ENCODE measurements at regions not wholly inside any gene's neighbourhood (a gene's known extent, or its start where the extent isn't known, plus 50 kb on each side); places are given as distances from the start of the nearest gene placed in this dataset.

- H3K4me1 ChIP-seq (ENCODE audit: control insufficient read depth, insufficient read depth, low read length) = no peaks in the 10 kb centered on the region
- no peak overlapping the region for H3K27ac ChIP-seq (ENCODE audit: control insufficient read depth, insufficient read depth)
- ChIA-PET RAD21 (ENCODE audit: unreplicated experiment) (no interaction called here), POLR2A (no interaction called here), SMC1A (ENCODE audit: uncharacterized antibody, unreplicated experiment) (interaction anchor here (0.6 kb wide), 1 partner anchor 178 kb away, joined by 3 read pairs; no protein-coding TSS in a partner anchor), CTCF (interaction anchor here (1.1 to 1.8 kb wide), 2 partner anchors 9 to 14 kb away, joined by 3 to 4 read pairs; no protein-coding TSS in a partner anchor)
- no peaks in the 10 kb centered on the region for H3K36me3 ChIP-seq (ENCODE audit: control insufficient read depth in 2 of 2, insufficient read depth in 2 of 2, low read length in 1 of 2)
- in situ Hi-C loops (cut with MboI) = no loop called here
- intact Hi-C loops (cut with micrococcal nuclease; ENCODE audit: unreplicated experiment) = no loop called here
- H3K4me2 ChIP-seq (ENCODE audit: control insufficient read depth, insufficient read depth) = no peak overlapping the region
- BruUV-seq (replicated peaks) = no TSS peak
- H3K4me3 ChIP-seq = no peak overlapping the region
- H3K9ac ChIP-seq (ENCODE audit: control insufficient read depth, insufficient read depth, low read length) = no peak overlapping the region
- no peaks in the 10 kb centered on the region for H3K9me3 ChIP-seq (replicated peaks; ENCODE audit: control insufficient read depth, insufficient read depth, low read length)
- no peaks in the 10 kb centered on the region for H3K27me3 ChIP-seq (replicated peaks in 1 of 2; ENCODE audit: control insufficient read depth in 2 of 2, insufficient read depth in 2 of 2, low read length in 1 of 2)
- no peak for ATAC-seq
- DNase-seq (ENCODE audit: low read depth, low spot score) = no peak
- TF ChIP-seq EZH2 (IDR thresholded peaks at IDR 0.05; ENCODE audit: borderline replicate concordance, control insufficient read depth, low read depth, low read length) (no peak), EED (IDR thresholded peaks at IDR 0.05; ENCODE audit: low read depth) (no peak)
- H4K20me1 ChIP-seq (ENCODE audit: control insufficient read depth, insufficient read depth) = no peaks in the 10 kb centered on the region
- WGBS (ENCODE audit: insufficient coverage, insufficient replicate concordance, low lambda C conversion rate, missing lambda C conversion rate) = 10% methylated on average over 5 of the region's 5 CpGs
- no peak for FAIRE-seq
- no peaks in the 10 kb centered on the region for H3K79me2 ChIP-seq (ENCODE audit: control insufficient read depth, insufficient read depth, low read length)
- H2AFZ ChIP-seq (ENCODE audit: control insufficient read depth, low read depth, low read length) = no peak overlapping the region
These were observed 256.7 kb downstream of the C12orf75 start for GRCh38 chr12:105587237-105587636.

- Histone ChIP-seq H3K4me2 (ENCODE audit: control insufficient read depth, insufficient read depth) (no peak overlapping the region), H3K4me1 (ENCODE audit: control insufficient read depth, insufficient read depth, low read length) (no peaks in the 10 kb centered on the region), H3K9ac (ENCODE audit: control insufficient read depth, insufficient read depth, low read length) (no peak overlapping the region), H3K4me3 (no peak overlapping the region), H2AFZ (ENCODE audit: control insufficient read depth, low read depth, low read length) (no peak overlapping the region), H3K27me3 (replicated peaks in 1 of 2; ENCODE audit: control insufficient read depth in 2 of 2, insufficient read depth in 2 of 2, low read length in 1 of 2) (no peaks in the 10 kb centered on the region), H3K9me3 (replicated peaks; ENCODE audit: control insufficient read depth, insufficient read depth, low read length) (no peaks in the 10 kb centered on the region; the same call in 2 of the 3 replicates), H4K20me1 (ENCODE audit: control insufficient read depth, insufficient read depth) (no peaks in the 10 kb centered on the region), H3K27ac (ENCODE audit: control insufficient read depth, insufficient read depth) (no peak overlapping the region), H3K36me3 (ENCODE audit: control insufficient read depth in 2 of 2, insufficient read depth in 2 of 2, low read length in 1 of 2) (no peaks in the 10 kb centered on the region), H3K79me2 (ENCODE audit: control insufficient read depth, insufficient read depth, low read length) (no peaks in the 10 kb centered on the region)
- ChIA-PET SMC1A (ENCODE audit: uncharacterized antibody, unreplicated experiment) (no interaction called here), RAD21 (ENCODE audit: unreplicated experiment) (no interaction called here), CTCF (interaction anchor here (1.8 kb wide), 1 partner anchor 13 kb away, joined by 4 read pairs; no protein-coding TSS in a partner anchor), POLR2A (no interaction called here)
- TF ChIP-seq FOS (IDR thresholded peaks at IDR 0.05; ENCODE audit: borderline replicate concordance, extremely low read depth, insufficient read length) = no peak
- no peak for TF ChIP-seq TARDBP (IDR thresholded peaks at IDR 0.05; ENCODE audit: borderline replicate concordance)
- no peak for TF ChIP-seq CREM (IDR thresholded peaks at IDR 0.05; ENCODE audit: low read depth)
- TF ChIP-seq TCF3 (IDR thresholded peaks at IDR 0.05; ENCODE audit: borderline replicate concordance, insufficient read depth, low read depth, low read length) = no peak
- no peak for TF ChIP-seq NR2C1 (IDR thresholded peaks at IDR 0.05)
- no peak for TF ChIP-seq DPF2 (IDR thresholded peaks at IDR 0.05)
- no peak for TF ChIP-seq POU2F2 (IDR thresholded peaks at IDR 0.05; ENCODE audit: borderline replicate concordance, low read depth, low read length)
- TF ChIP-seq ELK1 (IDR thresholded peaks at IDR 0.05; ENCODE audit: low read depth, low read length) = no peak
- TF ChIP-seq SMAD1 (IDR thresholded peaks at IDR 0.05; ENCODE audit: low read depth, partially characterized antibody) = no peak
- no peak for TF ChIP-seq IRF3 (IDR thresholded peaks at IDR 0.05)
- no peak for TF ChIP-seq IKZF2 (IDR thresholded peaks at IDR 0.05)
- TF ChIP-seq RB1 (IDR thresholded peaks at IDR 0.05; ENCODE audit: borderline replicate concordance) = no peak
- TF ChIP-seq ZNF622 (IDR thresholded peaks at IDR 0.05) = no peak
- no peak for TF ChIP-seq BMI1 (IDR thresholded peaks at IDR 0.05; ENCODE audit: borderline replicate concordance)
- TF ChIP-seq MYC (IDR thresholded peaks at IDR 0.05; ENCODE audit: insufficient read depth, insufficient read length, insufficient replicate concordance, low read length, severe bottlenecking) = no peak
- no peak for TF ChIP-seq POLR2AphosphoS5 (IDR thresholded peaks at IDR 0.05; ENCODE audit: low read length)
- no peak for FAIRE-seq
- BruUV-seq (replicated peaks) = no TSS peak
- 22% methylated on average over 4 of the region's 4 CpGs for WGBS (ENCODE audit: insufficient coverage, insufficient replicate concordance, low lambda C conversion rate, missing lambda C conversion rate)
- no peak for ATAC-seq
- DNase-seq (ENCODE audit: low read depth, low spot score) = no peak
- intact Hi-C loops (cut with micrococcal nuclease; ENCODE audit: unreplicated experiment) = no loop called here
- in situ Hi-C loops (cut with MboI) = no loop called here
These were observed 257.6 kb downstream of the C12orf75 start for GRCh38 chr12:105588106-105588505.
